K562 (cell line): ENCODE measurements at regions not wholly inside any gene's neighbourhood (a gene's known extent, or its start where the extent isn't known, plus 50 kb on each side); places are given as distances from the start of the nearest gene placed in this dataset.

Experiments used
- BRF2 ChIP-seq: IDR thresholded peaks from 3 replicates; pipeline ENCODE4 v1.6.1; 2011; ENCODE audit warnings: borderline replicate concordance, mild to moderate bottlenecking; ENCODE audit not compliant: insufficient read length, insufficient read depth
- CHD7 ChIP-seq: fragments of 200-600 bp; sonication (generic); IDR thresholded peaks from one replicate; pipeline ENCODE4 v1.6.1; 2012; ENCODE audit warnings: mild to moderate bottlenecking, low read depth, low read length, inconsistent platforms
- TOE1 ChIP-seq, 2 experiments: fragments of 450-650 bp in 1 of 2; sonication (generic) in 1 of 2; formaldehyde crosslinking in 1 of 2; IDR thresholded peaks; 2 replicates each; pipeline versions ENCODE4 v1.7.1 to v1.8.0; 2016 to 2022; ENCODE audit warnings: borderline replicate concordance in 2 of 2, mild to moderate bottlenecking in 2 of 2, antibody characterized with exemption in 1 of 2, inconsistent platforms in 1 of 2, low read depth in 1 of 2, missing genetic modification reagents in 1 of 2, moderate library complexity in 1 of 2
- ZNF217 ChIP-seq: sonication (generic); formaldehyde crosslinking; IDR thresholded peaks from 2 replicates; pipeline ENCODE4 v1.8.0; 2022; ENCODE audit warnings: mild to moderate bottlenecking, missing genetic modification reagents
- ZNF253 ChIP-seq: fragments of 250-450 bp; sonication (Bioruptor Pico); conservative IDR thresholded peaks from 2 replicates; pipeline ENCODE4 v1.6.1; 2021; ENCODE audit warnings: mild to moderate bottlenecking
- ZNF79 ChIP-seq: fragments of 250-450 bp; sonication (Bioruptor Pico); IDR thresholded peaks from 2 replicates; pipeline ENCODE4 v1.4.0; 2020; ENCODE audit warnings: low read depth, mild to moderate bottlenecking, moderate library complexity

GRCh38 chr17:70493277-70493874 lies 324.0 kb downstream of the KCNJ2 start (continued):
- TF ChIP-seq CHD7 (no peak), ZNF253 (CRISPR knock-in tag) (no peak), ZNF217 (no peak), BRF2 (no peak), ZNF79 (no peak), TOE1 (IDR thresholded peaks at IDR 0.05; ENCODE audit: borderline replicate concordance) (no peak), TOE1 (CRISPR knock-in tag; IDR thresholded peaks at IDR 0.05; ENCODE audit: borderline replicate concordance, low read depth) (no peak)
- TF ChIP-seq, all 486 proteins: peak for 0
